ENCODE measurements at regions not wholly inside any gene's neighbourhood (a gene's known extent, or its start where the extent isn't known, plus 50 kb on each side); places are given as distances from the start of the nearest gene placed in this dataset.

DNA sequence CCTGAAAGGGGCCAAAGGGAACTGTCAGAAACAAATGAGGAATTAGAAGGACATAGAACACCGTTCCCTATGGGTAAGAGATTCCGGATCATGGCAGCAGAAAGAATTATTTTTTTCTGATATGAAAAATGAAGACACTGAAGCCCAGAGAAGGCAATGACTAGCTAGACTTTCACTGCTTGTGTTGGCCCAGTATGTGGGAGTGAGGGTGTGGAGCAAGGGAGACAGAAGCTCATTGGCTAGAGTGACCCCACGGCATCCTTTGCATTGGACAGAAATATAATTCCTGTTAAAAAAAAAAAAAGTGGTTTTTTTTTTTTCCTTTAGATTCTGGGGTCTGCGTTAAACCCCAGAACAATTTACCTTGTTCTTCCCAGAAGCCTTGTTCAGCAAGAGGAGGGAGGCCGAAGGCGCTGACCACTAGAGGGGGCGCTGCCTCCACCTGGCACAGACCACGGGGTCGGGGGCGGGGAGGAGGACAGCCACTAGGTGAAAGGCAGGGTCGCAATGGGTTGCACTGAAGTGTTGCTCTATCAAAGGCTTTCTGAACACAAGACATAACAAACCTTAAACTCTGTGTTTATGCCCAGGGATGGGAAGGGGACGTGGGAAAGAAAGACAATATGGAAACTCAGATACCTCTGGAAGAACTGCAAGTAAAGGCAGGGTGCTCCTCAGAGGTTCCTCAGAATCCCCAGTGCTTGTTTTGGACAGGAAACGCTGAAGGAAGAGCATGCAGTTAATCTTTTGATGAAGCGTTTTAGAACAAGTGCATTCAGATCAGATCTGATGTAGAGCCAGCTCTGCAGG, 156.8 kb downstream of the KCNA5 start:
- H3K9ac ChIP-seq (ENCODE audit: control insufficient read depth, insufficient read depth, low read length): no peak overlapping the region
- 4% methylated on average over 14 of the region's 14 CpGs for WGBS (ENCODE audit: insufficient coverage, insufficient replicate concordance, low lambda C conversion rate, missing lambda C conversion rate)
- ChIA-PET RAD21 (ENCODE audit: unreplicated experiment) (no interaction called here), CTCF (interaction anchor here (0.6 to 1.7 kb wide), 2 partner anchors 311 to 446 kb away, joined by 3 to 4 read pairs; no protein-coding TSS in a partner anchor), SMC1A (ENCODE audit: uncharacterized antibody, unreplicated experiment) (interaction anchor here (1.2 to 1.4 kb wide), 2 partner anchors 9 to 241 kb away, joined by 3 read pairs; no protein-coding TSS in a partner anchor), POLR2A (no interaction called here)
- intact Hi-C loops (cut with micrococcal nuclease; ENCODE audit: unreplicated experiment) (loop anchor here (1.0 to 10.0 kb wide), 2 partner anchors 242 to 314 kb away; no protein-coding TSS in a partner anchor), in situ Hi-C loops (cut with MboI) (no loop called here)
- H3K4me1 ChIP-seq (ENCODE audit: control insufficient read depth, insufficient read depth, low read length): no peaks in the 10 kb centered on the region
- no peak overlapping the region for H3K27ac ChIP-seq (ENCODE audit: control insufficient read depth, insufficient read depth)
- BruUV-seq (replicated peaks): no TSS peak
- H3K36me3 ChIP-seq (ENCODE audit: control insufficient read depth in 2 of 2, insufficient read depth in 2 of 2, low read length in 1 of 2): no peaks in the 10 kb centered on the region
- ATAC-seq (peak; percentile 77), FAIRE-seq (no peak), DNase-seq (ENCODE audit: low read depth, low spot score) (no peak)
- H2AFZ ChIP-seq (ENCODE audit: control insufficient read depth, low read depth, low read length): no peak overlapping the region
- no peaks in the 10 kb centered on the region for H4K20me1 ChIP-seq (ENCODE audit: control insufficient read depth, insufficient read depth)
- TF ChIP-seq PAX5 (IDR thresholded peaks at IDR 0.05; ENCODE audit: borderline replicate concordance, low read depth, low read length) (no peak), SREBF2 (IDR thresholded peaks at IDR 0.05; ENCODE audit: low read length) (no peak), RAD21 (IDR thresholded peaks at IDR 0.05; ENCODE audit: insufficient read depth, low read depth, low read length) (peak; percentile 58), BHLHE40 (IDR thresholded peaks at IDR 0.05; ENCODE audit: borderline replicate concordance in 1 of 2, low read depth in 2 of 2, low read length in 1 of 2) (no peak), SMC3 (IDR thresholded peaks at IDR 0.05; ENCODE audit: borderline replicate concordance, low read length) (peak; percentile 40; the same call in 1 of the 2 replicates), RB1 (IDR thresholded peaks at IDR 0.05; ENCODE audit: borderline replicate concordance) (no peak)
- TF ChIP-seq, protein P1, sequence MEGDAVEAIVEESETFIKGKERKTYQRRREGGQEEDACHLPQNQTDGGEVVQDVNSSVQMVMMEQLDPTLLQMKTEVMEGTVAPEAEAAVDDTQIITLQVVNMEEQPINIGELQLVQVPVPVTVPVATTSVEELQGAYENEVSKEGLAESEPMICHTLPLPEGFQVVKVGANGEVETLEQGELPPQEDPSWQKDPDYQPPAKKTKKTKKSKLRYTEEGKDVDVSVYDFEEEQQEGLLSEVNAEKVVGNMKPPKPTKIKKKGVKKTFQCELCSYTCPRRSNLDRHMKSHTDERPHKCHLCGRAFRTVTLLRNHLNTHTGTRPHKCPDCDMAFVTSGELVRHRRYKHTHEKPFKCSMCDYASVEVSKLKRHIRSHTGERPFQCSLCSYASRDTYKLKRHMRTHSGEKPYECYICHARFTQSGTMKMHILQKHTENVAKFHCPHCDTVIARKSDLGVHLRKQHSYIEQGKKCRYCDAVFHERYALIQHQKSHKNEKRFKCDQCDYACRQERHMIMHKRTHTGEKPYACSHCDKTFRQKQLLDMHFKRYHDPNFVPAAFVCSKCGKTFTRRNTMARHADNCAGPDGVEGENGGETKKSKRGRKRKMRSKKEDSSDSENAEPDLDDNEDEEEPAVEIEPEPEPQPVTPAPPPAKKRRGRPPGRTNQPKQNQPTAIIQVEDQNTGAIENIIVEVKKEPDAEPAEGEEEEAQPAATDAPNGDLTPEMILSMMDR (IDR thresholded peaks at IDR 0.05 in 2 of 3, conservative IDR thresholded peaks at IDR 0.05 in 1 of 3; ENCODE audit: control insufficient read depth in 2 of 3, extremely low read depth in 1 of 3, insufficient read depth in 1 of 3, low read depth in 3 of 3, low read length in 3 of 3): peak; percentile 50 to 70 (median 54)
- TF ChIP-seq, protein P2, sequence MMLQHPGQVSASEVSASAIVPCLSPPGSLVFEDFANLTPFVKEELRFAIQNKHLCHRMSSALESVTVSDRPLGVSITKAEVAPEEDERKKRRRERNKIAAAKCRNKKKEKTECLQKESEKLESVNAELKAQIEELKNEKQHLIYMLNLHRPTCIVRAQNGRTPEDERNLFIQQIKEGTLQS (IDR thresholded peaks at IDR 0.05; ENCODE audit: borderline replicate concordance, extremely low read depth, low read depth, low read length): no peak
- H3K79me2 ChIP-seq (ENCODE audit: control insufficient read depth, insufficient read depth, low read length): no peaks in the 10 kb centered on the region
- no peaks in the 10 kb centered on the region for H3K9me3 ChIP-seq (replicated peaks; ENCODE audit: control insufficient read depth, insufficient read depth, low read length)
- no peak overlapping the region for H3K4me3 ChIP-seq
- peaks cover 2 to 4% of the 10 kb centered on the region in 2 experiments; a peak in 3 of 4 replicates for H3K27me3 ChIP-seq (replicated peaks in 1 of 2; ENCODE audit: control insufficient read depth in 2 of 2, insufficient read depth in 2 of 2, low read length in 1 of 2)
- no peak overlapping the region for H3K4me2 ChIP-seq (ENCODE audit: control insufficient read depth, insufficient read depth)

All from GM12878 (cell line).